IPS-18c (cell line): ENCODE measurements at regions not wholly inside any gene's neighbourhood (a gene's known extent, or its start where the extent isn't known, plus 50 kb on each side); places are given as distances from the start of the nearest gene placed in this dataset.

ENCODE experiments used
- H3K4me3 ChIP-seq: 2 replicates; pipeline ENCODE4 v1.7.0; 2013; ENCODE audit warnings: low read depth, mild to moderate bottlenecking, low read length, moderate library complexity; ENCODE audit not compliant: insufficient read depth
- H3K9me3 ChIP-seq: one replicate; pipeline ENCODE4 v1.6.1; 2013; ENCODE audit warnings: mild to moderate bottlenecking, low read length, moderate library complexity; ENCODE audit not compliant: control insufficient read depth, insufficient read depth

GRCh38 chr11:112425121-112425520, 164.5 kb upstream of the PLET1 start:
- Histone ChIP-seq H3K4me3 (no peak overlapping the region), H3K9me3 (no peaks in the 10 kb centered on the region)

GRCh38 chr11:112437096-112437495, 176.4 kb upstream of the PLET1 start:
- no peaks in the 10 kb centered on the region for H3K9me3 ChIP-seq
- H3K4me3 ChIP-seq: no peak overlapping the region

GRCh38 chr11:112439614-112440013, 179.0 kb upstream of the PLET1 start:
- H3K9me3 ChIP-seq: no peaks in the 10 kb centered on the region
- no peak overlapping the region for H3K4me3 ChIP-seq

- Histone ChIP-seq H3K9me3 (no peaks in the 10 kb centered on the region), H3K4me3 (no peak overlapping the region)
These were observed 179.9 kb upstream of the PLET1 start for GRCh38 chr11:112440518-112440917.

- Histone ChIP-seq H3K4me3 (no peak overlapping the region), H3K9me3 (no peaks in the 10 kb centered on the region)
These were observed 187.5 kb upstream of the PLET1 start for GRCh38 chr11:112448168-112448567.

- Histone ChIP-seq H3K4me3 (no peak overlapping the region), H3K9me3 (no peaks in the 10 kb centered on the region)
These were observed 188.1 kb upstream of the PLET1 start for GRCh38 chr11:112448806-112449205.

GRCh38 chr11:112451250-112451649, 190.6 kb upstream of the PLET1 start:
- Histone ChIP-seq H3K4me3 (no peak overlapping the region), H3K9me3 (no peaks in the 10 kb centered on the region)

GRCh38 chr11:112453601-112454577, 193.2 kb upstream of the PLET1 start:
- H3K4me3 ChIP-seq: no peak overlapping the region

GRCh38 chr11:112454841-112455240, 194.2 kb upstream of the PLET1 start:
- Histone ChIP-seq H3K4me3 (no peak overlapping the region), H3K9me3 (no peaks in the 10 kb centered on the region)

More at GRCh38 chr11:112453601-112454577, 193.2 kb upstream of the PLET1 start:
- no peaks in the 10 kb centered on the region for H3K9me3 ChIP-seq

GRCh38 chr11:112455791-112456190, 195.1 kb upstream of the PLET1 start:
- no peaks in the 10 kb centered on the region for H3K9me3 ChIP-seq
- no peak overlapping the region for H3K4me3 ChIP-seq

GRCh38 chr11:112457532-112457931, 196.9 kb upstream of the PLET1 start:
- Histone ChIP-seq H3K9me3 (no peaks in the 10 kb centered on the region), H3K4me3 (no peak overlapping the region)

- no peaks in the 10 kb centered on the region for H3K9me3 ChIP-seq
- H3K4me3 ChIP-seq: no peak overlapping the region
These were observed 198.3 kb upstream of the PLET1 start for GRCh38 chr11:112459001-112459400.

GRCh38 chr11:112460141-112460540, 199.5 kb upstream of the PLET1 start:
- Histone ChIP-seq H3K9me3 (no peaks in the 10 kb centered on the region), H3K4me3 (no peak overlapping the region)

GRCh38 chr11:112464949-112465348, 204.3 kb upstream of the PLET1 start:
- H3K9me3 ChIP-seq: no peaks in the 10 kb centered on the region
- H3K4me3 ChIP-seq: no peak overlapping the region

GRCh38 chr11:112465433-112466024, 204.9 kb upstream of the PLET1 start:
- Histone ChIP-seq H3K4me3 (no peak overlapping the region), H3K9me3 (no peaks in the 10 kb centered on the region)

GRCh38 chr11:112467721-112468120, 207.1 kb upstream of the PLET1 start:
- Histone ChIP-seq H3K4me3 (no peak overlapping the region), H3K9me3 (no peaks in the 10 kb centered on the region)

GRCh38 chr11:112469376-112469775, 208.7 kb upstream of the PLET1 start:
- Histone ChIP-seq H3K4me3 (no peak overlapping the region), H3K9me3 (no peaks in the 10 kb centered on the region)

GRCh38 chr11:112470355-112470754, 209.7 kb upstream of the PLET1 start:
- H3K9me3 ChIP-seq: no peaks in the 10 kb centered on the region
- no peak overlapping the region for H3K4me3 ChIP-seq
